Suprapubic skin (tissue), 4 donors: ENCODE measurements at regions not wholly inside any gene's neighbourhood (a gene's known extent, or its start where the extent isn't known, plus 50 kb on each side); places are given as distances from the start of the nearest gene placed in this dataset.

Experiments
- CTCF ChIP-seq, 2 donors: fragments of 200-600 bp in 1 of 2; fragments of 450-650 bp in 1 of 2; sonication (generic) in 1 of 2; IDR thresholded peaks; one replicate each; pipeline ENCODE4 v1.5.1; 2016 to 2019; ENCODE audit warnings: antibody characterized with exemption in 2 of 2, mild to moderate bottlenecking in 1 of 2, moderate library complexity in 1 of 2
- EP300 ChIP-seq: sonication (generic); formaldehyde crosslinking; IDR thresholded peaks from one replicate; pipeline ENCODE4 v1.6.1; 2017; ENCODE audit warnings: antibody characterized with exemption
- POLR2A ChIP-seq, 2 donors: fragments of 450-650 bp; IDR thresholded peaks; one replicate each; pipeline ENCODE4 v1.6.1; 2017; ENCODE audit warnings: antibody characterized with exemption in 2 of 2, mild to moderate bottlenecking in 2 of 2, moderate library complexity in 2 of 2
- POLR2AphosphoS5 ChIP-seq, 3 donors: sonication (generic); formaldehyde crosslinking; IDR thresholded peaks; one replicate each; pipeline ENCODE4 v1.6.1; 2017; ENCODE audit warnings: antibody characterized with exemption in 3 of 3

DNA sequence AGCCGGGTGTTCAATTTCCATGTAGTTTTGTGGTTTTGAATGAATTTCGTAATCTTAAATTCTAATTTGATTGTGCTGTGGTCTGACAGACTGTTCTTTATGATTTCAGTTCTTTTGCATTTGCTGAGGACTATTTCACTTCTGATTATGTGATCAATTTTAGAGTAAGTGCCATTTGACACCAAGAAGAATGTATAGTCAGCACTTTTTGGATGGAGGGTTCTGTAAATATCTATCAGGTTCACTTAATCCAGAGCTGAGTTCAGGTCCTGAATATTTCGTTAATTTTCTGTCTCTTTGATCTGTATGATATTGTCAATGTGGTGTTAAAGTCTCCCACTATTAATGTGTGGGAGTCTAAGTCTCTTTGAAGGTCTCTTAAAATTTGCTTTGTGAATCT, 944.9 kb downstream of the TLE4 start:
- no peak for TF ChIP-seq POLR2A (IDR thresholded peaks at IDR 0.05)
- TF ChIP-seq CTCF (IDR thresholded peaks at IDR 0.05) = no peak
- no peak for TF ChIP-seq POLR2AphosphoS5 (IDR thresholded peaks at IDR 0.05)
- TF ChIP-seq EP300 = no peak
